HG02610 (cell line): ENCODE measurements at regions not wholly inside any gene's neighbourhood (a gene's known extent, or its start where the extent isn't known, plus 50 kb on each side); places are given as distances from the start of the nearest gene placed in this dataset.
"Not testable (repeated sequence)": the region's sequence is repeated elsewhere in the genome, so short reads cannot be mapped to it uniquely, and the experiment has no call there.

ENCODE experiments used
- ATAC-seq: cut with Tn5 transposase; IDR thresholded peaks from one replicate; pipeline ENCODE4 v1.9.1; 2021; ENCODE audit warnings: mild to moderate bottlenecking, moderate library complexity; ENCODE audit not compliant: unreplicated experiment

DNA sequence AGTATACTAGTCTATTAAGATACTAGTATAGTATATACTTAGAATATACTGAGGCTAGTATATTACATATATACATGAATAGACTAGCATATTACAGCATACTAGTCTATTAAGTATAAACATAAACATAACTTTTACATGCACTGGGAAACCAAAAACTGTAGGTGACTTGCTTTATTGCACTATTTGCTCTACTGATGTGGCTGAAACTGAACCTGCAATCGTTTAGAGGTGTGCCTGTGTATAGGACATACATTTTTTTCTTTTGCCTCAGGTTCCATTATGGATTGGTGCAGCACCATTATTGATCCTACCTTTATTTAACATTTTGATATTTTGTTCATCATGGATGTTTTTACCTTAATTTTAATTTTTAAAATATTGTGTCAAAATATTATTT, 143.2 kb upstream of the RGS6 start:
- no peak for ATAC-seq

DNA sequence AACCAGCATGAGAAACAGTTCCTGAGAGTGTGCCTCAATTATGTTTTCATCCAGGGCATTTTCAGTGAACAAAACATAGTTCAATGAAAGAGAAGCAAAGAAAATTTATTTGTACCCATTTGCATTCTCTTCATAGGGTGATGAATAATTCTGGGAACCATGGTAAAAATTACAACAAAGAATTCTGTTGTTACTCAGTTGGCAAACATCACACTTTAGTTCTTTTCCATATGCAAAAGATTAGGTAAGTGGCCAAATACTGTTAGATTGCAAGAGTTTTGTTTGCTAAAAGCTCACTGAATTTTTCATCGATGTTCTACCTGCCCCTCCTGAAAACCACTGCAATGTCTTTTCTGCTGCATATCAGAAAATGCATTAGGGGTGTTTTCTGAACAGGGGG, 132.4 kb upstream of the RGS6 start:
- ATAC-seq: no peak

DNA sequence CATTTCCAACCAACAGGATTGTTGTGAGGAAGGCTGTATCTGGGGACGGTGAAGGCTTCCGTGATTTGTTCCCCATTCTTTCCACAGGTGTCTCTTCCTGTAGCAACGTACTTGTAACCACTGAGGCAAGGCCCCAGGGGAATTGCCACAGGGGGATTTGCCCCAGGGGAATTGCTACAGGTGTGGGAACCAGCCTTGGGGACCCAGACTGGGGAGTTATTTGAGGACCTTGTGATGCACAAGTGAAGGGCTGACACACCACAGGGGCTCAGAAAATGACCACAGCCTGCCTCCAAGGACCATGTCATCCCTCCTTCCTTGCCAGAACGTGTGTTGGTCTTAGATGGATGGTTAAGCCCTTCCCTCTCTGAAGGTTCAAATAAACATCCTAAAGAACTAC, 131.4 kb upstream of the RGS6 start:
- ATAC-seq: no peak

DNA sequence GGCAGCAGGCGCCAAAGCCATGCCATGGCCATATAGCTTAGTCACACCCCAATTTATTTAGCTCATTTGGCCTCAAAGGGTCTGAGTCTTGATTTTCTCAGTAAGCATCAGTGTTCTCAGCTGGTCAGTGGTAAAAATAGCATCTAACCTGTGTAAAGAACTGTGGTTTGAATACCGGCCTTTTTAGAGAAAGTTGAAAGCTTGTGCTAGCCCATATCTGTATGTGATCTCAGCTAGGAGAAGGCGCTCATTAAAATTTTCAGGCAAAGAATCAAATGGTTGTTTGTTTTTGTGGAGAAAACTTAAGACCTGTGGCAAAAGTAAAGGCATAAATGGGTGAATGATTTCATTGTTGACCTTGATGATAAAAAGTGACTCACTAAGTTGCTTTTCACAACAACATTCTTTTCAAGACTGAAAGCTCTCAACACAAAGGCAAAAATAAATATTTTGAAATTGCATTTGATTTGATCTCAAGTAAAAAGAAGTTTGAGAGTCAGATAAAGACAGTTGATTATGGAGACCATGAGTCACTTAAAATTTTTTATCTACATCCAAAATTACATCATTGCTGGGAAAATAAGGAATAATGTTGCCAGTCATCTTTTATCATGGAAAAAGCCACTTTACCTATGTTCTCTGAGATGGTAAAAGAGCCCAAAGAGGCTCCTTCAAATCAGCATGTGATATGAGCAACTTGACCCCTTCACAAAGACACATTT, 128.5 kb upstream of the RGS6 start:
- no peak for ATAC-seq

DNA sequence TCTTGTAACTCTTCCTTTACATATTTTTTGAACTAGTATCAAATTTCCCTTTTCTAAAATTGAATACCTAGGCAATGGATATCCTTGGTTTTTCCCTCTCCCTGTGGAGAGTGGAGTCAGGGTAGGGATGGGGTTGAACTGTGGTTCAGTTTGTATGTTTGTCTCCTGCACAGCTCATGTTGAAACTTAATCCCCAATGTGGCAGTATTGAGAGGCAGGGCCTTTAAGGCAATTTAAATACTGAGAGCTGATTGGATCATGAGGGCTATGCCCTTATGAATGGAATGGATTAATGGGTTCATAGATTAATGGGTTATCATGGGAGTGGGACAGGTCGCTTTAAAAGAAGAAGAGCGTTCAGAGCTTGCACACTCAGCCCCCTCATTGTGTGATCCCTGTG, 127.2 kb upstream of the RGS6 start:
- ATAC-seq: no peak

DNA sequence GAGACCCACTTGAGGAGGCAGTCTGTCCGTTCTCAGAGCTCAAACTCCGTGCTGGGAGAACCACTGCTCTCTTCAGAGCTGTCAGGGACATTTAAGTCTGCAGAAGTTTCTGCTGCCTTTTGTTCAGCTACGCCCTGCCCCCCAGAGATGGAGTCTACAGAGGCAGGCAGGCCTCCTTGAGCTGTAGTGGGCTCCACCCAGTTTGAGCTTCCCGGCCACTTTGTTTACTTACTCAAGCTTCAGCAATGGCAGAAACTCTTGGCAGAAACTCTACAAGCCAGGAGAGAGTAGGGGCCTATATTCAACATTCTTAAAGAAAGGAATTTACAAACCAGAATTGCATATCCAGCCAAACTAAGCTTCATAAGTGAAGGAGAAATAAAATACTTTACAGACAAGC, 125.2 kb upstream of the RGS6 start:
- ATAC-seq: not testable (repeated sequence)

DNA sequence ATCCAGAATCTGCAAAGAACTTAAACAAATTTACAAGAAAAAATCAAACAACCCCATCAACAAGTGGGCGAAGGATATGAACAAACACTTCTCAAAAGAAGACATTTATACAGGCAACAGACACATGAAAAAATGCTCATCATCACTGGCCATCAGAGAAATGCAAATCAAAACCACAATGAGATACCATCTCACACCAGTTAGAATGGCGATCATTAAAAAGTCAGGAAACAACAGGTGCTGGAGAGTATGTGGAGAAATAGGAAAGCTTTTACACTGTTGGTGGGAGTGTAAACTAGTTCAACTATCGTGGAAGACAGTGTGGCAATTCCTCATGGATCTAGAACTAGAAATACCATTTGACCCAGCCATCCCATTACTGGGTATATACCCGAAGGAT, 121.4 kb upstream of the RGS6 start:
- ATAC-seq: not testable (repeated sequence)

DNA sequence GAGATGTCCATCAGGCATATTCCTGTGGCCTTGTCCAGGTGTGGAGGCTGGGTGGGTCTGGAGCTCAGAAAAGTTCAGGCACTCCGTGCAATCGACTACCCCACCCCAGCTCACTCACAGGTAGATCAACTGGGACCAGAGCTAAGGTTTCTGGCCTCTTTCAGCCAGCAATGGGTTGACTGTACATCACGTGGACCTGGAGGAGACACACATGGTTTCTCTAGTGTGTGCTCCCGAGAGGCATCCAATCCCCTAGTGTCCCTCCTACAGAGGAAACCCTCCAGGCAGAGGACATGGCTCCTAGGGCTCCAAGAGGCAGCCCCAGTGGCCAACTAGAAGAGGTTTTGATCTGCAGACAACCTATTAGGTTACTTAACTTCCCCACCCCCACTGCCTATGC, 119.5 kb upstream of the RGS6 start:
- ATAC-seq: no peak

DNA sequence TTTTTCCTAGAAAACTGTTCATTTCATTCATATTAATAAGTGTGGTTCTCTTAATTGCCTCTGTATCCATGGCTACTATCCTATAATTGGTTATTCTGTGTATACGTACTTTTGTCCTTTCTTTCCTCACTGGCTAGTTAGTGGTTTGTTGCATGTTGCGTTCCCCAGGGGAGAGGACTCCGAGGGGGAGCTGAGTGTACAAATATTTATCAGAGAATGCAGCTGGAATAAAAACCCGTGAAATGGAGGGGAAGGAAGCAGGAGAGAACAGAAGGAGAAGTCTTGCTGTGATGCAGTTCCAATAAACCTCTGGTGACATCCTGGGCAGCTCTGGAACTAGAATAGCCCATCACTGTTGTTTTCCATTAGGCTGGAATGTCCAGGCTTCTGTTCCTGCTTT, 117.1 kb upstream of the RGS6 start:
- no peak for ATAC-seq

DNA sequence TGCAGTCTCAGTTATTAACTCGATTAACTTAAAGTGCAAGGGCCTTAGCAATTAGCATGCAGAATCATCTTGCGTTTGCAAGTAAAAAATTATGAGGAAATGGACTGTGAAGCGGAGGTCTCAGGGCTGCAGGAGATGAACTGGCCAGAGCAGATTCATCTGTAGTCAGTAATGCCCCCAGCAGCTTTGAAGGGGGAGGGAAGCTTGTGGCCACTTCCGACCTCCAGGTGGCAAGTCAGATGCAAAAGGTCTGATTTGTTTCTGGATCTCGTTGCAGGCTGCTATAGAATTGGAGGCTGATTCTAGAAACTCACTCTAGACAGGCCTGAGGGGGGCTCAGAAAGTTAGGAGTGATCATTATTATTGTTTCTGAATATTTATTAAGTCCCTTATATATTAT, 107.4 kb upstream of the RGS6 start:
- no peak for ATAC-seq

DNA sequence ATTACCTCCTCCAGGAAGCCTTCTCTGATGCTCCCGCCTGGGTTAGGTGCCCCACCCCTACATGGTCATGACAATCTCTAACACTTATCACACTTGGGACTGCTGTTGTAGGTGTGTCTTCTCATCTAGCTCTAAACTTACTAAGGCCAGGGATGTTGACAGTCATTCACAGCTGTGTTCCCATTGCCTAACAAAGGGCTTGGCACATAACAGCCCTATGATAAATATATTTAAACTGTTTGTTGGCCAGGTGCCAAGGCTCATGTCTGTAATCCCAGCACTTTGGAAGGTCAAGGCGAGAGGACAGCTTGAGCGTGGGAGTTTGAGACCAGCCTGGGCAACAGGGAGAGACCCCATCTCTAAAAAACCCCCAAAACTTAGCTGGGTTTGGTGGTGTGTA, 98.8 kb upstream of the RGS6 start:
- ATAC-seq: no peak

DNA sequence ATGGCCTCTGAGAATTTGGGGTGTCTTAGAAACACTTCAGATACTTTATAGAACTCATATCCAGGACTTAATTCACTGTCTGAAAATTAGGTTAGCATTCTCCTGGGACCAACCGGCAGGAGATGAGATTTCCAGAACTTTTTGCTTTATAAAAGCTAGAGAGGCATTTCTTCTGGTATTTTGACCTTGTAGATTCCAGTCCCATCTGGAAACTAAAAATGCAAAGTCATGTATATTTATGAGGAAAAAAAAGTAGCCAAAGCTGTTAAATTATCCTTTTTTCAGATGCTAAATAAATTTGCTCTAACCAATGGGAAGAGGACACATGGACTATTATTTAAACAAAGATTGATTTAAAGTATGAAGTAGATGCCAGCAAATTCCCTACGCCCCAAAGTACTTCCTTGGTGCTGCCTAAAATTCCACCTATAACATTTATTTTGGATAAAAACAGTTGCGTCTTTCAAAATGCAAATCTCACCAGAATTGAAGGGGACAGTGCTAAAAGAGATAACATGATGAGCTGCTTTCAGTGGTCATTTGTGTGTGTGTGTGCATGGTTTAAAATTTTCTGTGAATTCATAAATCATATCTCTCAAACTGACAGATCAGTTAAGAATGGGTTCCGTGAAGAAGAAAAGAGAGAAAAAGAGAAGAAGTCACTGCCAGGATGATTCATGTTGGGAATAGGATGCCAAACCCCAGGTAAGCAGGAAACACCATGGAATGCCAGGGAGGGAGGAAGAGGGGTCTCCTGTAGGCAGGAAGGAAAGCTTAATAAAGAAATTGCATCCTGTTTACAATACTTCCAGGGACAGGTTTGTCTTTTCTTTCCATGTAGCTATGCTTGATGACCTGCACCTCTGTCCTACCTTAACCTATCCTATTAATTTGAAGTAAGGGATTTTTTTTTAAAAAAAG, 97.7 kb upstream of the RGS6 start:
- no peak for ATAC-seq

DNA sequence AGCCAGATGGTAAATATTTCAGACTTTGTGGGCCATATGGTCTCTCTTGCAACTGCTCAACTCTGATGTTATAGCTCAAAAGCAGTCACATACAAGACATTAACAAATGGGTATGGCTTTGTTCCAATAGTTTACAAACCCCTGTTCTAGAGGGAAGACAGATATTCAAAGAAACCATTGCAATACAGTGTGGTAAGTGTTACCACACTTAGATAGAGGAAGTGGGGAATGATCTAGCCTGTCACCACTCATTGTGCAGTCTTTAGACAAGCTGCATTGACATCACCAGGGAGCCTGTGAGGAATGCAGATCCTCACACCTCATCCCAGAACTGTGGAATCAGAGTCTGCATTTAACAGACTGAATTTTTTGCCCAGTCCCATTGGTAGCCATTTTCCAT, 80.0 kb upstream of the RGS6 start:
- ATAC-seq: no peak

DNA sequence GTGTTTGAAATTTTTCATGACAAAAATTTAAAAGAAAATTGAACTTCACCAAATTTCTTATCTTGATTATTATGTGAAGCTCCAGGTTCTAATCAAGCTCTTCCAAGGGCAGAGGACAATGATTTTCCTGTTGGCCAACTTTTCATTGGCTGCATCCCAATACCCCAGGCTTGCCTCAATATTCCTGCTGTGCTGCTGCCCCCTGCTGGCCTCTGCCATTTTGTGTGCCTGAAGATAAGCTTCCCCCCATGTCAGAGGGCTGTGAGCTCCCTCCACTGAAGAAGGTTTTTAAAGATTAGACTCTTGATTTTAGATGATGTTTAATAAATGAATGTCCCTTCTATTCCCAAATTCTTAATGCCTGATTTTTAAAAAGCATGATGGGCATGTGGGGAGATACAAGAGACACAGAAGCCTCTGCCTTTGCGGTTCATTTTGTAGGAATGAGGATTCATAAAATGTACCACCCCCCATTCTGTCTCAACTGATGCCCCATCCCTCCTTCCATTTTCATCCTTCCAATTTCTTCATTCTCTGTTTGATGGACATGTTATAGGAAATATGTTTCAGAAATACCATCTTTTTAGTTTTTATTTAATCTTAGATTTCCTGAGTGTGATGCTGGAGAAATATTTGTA, 76.7 kb upstream of the RGS6 start:
- no peak for ATAC-seq

DNA sequence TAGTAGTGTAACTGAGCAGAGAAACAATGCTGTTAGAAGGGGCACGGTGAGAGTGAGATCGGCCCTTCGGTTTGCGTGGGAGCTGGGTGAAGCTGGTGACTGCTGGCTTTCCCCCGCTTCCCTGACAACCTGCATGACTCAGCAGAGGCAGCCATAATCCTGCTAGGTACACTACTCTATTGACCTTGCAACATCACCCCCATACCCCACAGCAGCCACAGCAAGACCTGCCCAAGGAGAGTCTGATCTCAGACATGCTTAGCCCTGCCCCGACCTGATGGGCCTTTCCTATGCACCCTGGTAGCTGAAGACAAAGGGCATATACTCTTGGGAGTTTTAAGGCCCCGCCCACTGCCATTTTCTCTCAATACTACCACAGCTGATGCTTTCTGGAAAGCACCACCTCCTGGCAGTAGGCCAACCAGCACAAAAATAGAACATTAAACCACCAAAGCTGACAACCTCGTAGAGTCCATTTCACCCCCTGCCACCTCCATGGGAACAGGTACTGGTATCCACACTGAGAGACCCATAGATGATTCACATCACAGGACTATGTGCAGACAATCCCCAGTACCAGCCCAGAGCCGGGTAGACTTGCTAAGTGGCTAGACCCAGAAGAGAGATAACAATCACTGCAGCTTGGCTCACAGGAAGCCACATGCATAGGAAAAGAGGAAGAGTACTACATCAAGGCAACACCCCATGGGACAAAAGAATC, 75.9 kb upstream of the RGS6 start:
- ATAC-seq: no peak

DNA sequence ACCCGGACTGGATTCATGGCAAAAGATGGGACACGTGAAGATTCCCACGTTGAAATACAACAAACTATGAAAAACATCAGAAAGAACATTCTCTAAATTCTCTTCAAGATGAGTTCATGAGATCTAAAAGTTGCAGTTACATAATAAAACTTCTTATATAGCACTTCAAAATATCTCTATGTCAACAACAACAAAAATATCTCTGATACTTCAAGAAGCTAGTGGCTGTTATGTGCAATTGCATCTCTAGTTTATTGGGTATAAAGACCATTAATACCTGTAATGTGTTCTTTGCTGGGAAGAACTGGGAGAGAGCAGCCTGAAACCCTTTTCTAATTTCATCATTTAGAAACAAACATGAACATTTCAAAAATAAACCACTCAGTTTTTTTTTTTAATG, 69.2 kb upstream of the RGS6 start:
- ATAC-seq: no peak

DNA sequence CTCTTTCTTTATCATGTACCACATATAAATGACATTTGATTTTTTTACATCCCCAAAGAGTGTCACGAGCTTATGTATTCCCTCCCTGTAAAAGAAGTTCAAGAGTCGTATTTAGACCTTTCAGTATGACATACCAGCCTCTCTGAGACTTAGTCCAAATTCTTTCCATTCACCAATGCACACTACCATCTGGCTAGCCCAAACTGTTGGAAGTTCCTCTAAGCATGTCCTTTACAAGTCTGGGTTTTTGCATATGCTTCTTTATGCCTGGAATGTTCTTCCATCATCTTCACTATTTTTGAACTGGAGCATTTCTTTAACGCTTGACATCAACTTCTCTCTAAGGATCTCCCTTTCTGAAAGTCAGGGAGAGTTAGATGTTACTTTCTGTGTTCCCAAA, 68.5 kb upstream of the RGS6 start:
- ATAC-seq: no peak
